GM13976 (cell line): ENCODE measurements at regions not wholly inside any gene's neighbourhood (a gene's known extent, or its start where the extent isn't known, plus 50 kb on each side); places are given as distances from the start of the nearest gene placed in this dataset.

ENCODE experiments used
- DNase-seq: peaks from one replicate; pipeline ENCODE4 v3.0.0; 2012; ENCODE audit warnings: low spot score
- in situ Hi-C: fragments of 300-500 bp; cut with MboI; formaldehyde crosslinking; loops from one replicate; pipeline ENCODE4 v1.12.0; 2022; ENCODE audit warnings: low sequenced_read_pairs, mixed read lengths, inconsistent platforms; ENCODE audit not compliant: unreplicated experiment
- TF ChIP-seq, protein P1 (sequence below): IDR thresholded peaks from 2 replicates; pipeline ENCODE4 v1.5.1; 2012; ENCODE audit warnings: borderline replicate concordance, mild to moderate bottlenecking; ENCODE audit not compliant: insufficient read depth; ENCODE audit errors: extremely low read depth, missing control alignments, control extremely low read depth

DNA sequence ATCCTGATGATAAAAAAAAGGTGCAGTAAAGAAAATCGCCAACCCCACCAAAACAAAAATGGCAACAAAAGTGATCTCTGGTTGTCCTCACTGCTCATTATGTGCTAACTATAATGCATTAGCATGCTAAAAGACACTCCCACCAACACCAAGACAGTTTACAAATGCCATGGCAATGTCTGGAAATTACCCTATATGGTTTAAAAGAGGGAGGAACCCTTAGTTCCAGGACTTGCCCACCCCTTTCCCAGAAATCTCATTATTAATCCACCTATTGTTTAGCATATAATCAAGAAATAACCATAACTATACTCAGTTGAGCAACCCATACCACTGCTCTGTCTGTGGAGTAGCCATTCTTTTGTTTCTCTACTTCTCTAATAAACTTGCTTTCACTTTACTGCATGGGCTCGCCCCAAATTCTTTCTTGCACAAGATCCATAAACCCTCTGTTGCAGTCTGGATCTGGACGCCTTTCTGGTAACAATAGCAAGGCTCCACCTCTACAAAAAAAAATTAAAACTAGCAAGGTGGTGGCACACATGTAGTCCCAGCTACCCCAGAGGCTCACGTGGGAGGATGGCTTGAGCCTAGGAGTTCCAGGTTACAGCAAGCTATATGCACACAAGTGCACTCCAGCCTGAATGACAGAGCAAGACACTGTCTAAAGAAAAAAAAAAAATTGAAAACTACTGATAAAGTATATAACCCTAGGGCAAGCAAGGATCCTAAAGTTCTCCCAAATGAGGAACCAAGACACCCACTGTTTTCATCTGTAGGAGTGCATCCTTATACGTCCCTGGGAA lies 278.8 kb upstream of the JARID2 start:
- in situ Hi-C loops = no loop called here
- DNase-seq = no peak
- TF ChIP-seq, protein P1, sequence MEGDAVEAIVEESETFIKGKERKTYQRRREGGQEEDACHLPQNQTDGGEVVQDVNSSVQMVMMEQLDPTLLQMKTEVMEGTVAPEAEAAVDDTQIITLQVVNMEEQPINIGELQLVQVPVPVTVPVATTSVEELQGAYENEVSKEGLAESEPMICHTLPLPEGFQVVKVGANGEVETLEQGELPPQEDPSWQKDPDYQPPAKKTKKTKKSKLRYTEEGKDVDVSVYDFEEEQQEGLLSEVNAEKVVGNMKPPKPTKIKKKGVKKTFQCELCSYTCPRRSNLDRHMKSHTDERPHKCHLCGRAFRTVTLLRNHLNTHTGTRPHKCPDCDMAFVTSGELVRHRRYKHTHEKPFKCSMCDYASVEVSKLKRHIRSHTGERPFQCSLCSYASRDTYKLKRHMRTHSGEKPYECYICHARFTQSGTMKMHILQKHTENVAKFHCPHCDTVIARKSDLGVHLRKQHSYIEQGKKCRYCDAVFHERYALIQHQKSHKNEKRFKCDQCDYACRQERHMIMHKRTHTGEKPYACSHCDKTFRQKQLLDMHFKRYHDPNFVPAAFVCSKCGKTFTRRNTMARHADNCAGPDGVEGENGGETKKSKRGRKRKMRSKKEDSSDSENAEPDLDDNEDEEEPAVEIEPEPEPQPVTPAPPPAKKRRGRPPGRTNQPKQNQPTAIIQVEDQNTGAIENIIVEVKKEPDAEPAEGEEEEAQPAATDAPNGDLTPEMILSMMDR = no peak

DNA sequence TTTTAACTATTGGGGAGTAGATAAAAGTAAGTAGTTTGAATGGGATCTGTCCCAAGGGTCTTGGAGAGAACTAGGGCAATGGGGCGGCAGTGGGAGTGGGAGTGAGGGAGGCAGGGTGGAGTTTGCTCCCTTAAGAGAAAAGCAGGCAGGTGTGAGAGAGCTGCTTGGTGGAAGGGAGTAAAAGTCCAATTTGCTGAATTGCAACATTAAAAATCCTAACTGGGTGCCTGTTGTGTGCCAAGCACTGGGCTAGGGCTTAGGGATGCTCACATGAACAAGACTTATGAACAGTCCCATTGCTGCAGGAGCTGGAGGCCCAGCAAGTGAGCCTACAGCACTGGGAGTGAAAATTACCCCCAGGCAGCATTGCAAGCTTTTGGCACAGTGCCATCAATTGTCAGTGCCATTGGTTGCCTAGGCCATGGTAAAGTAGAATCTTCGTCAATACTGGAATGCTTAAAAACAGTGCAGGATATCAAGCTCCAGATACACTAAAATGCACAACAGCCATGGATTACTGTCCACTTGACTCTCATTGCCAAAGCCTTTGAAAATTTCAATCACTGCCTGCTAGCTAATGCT lies 277.7 kb upstream of the JARID2 start:
- DNase-seq = no peak
- in situ Hi-C loops = no loop called here
- TF ChIP-seq, protein P1 = no peak

DNA sequence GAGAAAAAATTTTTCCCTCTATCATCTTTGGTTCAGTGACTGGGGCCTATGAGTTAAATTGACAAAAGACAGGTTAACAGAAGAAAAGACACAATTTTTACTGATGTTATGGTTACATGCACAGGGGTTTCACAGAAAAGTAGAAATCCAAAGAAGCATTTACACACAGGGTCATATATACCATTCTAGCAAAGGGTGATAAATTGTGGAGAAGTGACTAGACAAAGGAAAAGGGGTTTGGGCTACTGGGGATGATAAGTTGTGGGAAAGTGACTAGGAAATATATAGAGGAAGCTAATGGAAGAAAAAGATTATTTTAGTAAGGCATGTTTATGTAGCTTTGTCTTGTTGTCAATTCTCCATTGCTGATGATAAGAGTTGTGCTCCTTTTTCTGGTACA lies 276.7 kb upstream of the JARID2 start:
- in situ Hi-C loops = no loop called here
- DNase-seq = no peak
- TF ChIP-seq, protein P1 = no peak

DNA sequence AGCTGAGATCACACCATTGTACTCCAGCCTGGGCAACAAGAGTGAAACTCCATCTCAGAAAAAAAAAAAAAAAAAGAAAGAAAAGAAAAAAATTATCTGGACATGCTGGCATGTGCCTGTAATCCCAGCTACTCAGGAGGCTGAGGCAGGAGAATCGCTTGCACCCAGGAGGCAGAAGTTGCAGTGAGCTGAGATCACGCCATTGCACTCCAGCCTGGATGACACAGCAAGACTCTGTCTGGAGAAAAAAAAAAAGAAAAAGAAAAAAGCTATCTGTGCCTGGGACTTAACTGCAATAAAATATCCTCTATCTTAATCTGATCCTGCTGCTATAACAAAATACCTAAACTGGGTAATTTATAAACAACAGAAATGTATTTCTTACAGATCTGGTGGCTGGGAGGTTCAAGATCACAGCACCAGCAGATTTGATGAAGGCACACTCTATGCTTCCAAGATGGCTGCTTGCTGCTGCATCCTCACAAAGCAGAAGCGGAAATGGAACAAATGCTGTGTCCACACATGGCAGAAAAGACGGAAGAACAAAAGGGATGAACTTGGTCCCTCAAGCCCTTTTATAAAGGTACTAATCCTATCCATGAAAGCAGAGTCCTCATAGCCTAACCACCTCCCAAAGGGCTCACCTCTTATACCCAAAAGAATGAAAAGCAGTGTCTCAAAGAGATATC lies 273.3 kb upstream of the JARID2 start:
- in situ Hi-C loops = no loop called here
- TF ChIP-seq, protein P1 = no peak
- no peak for DNase-seq

DNA sequence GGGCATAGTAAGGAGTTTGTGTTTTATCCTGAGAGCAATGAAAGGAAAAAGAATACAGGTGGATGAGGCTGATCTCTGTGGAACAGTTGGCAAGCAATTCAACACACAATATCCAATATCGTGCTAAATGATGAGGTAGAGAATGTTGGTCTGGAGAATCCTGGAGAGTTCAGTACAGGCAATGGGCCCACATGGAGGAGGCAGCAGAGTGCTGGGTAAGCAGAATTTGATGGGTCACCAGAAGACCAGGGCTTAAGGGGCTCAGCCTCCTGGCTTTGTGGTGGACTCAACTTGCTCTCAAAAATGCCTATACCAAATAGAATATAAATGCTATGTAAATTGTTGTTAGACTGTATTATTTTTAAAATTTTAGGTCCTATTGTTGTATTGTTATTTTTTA lies 271.5 kb upstream of the JARID2 start:
- in situ Hi-C loops = no loop called here
- DNase-seq = no peak
- TF ChIP-seq, protein P1 = no peak

DNA sequence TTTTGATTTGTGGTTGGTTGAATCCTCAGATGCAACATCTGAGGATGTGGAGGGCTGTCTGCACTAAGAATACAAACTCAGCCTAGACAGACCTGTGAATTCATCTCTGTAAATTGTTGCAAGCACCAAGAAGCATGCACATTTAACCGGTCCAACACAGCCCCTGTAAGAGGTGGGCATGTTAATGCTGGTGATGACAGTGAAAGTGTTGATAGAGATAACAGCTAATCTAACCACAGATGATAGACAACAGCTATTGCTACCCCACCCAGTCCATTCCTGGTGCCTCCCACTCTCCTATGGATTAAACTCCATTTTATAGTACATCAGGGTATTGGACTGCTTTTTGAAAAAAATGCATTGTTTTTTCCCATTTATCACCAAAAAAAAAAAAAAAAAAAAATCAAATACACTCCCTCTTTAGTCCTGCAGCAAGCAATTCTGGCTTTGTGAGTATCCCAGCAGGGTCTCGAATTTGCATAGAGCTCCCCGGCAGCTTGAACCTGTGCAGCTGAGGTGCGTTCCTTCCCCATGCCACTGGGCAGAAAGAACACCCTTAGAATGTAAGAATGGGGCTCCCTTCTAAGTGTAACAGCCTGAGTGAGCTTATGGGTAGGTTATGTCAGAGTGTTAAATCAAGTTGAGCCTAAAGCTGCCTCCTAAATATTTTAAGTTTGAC lies 270.9 kb upstream of the JARID2 start:
- no peak for DNase-seq
- TF ChIP-seq, protein P1 = no peak
- in situ Hi-C loops = no loop called here
